ENCODE measurements at regions not wholly inside any gene's neighbourhood (a gene's known extent, or its start where the extent isn't known, plus 50 kb on each side); places are given as distances from the start of the nearest gene placed in this dataset.

GRCh38 chr13:38535261-38535660, 151.6 kb upstream of the FREM2 start:
- TF ChIP-seq ZNF302 (CRISPR knock-in tag; IDR thresholded peaks at IDR 0.05) (no peak), CTCF (IDR thresholded peaks at IDR 0.05) (no peak), MAFK (IDR thresholded peaks at IDR 0.05; ENCODE audit: partially characterized antibody) (no peak), RAD21 (conservative IDR thresholded peaks at IDR 0.05 in 1 of 2, IDR thresholded peaks at IDR 0.05 in 1 of 2) (no peak), POLR2A (IDR thresholded peaks at IDR 0.05; ENCODE audit: low read length) (no peak), RFX5 (IDR thresholded peaks at IDR 0.05) (no peak)
